ENCODE measurements at regions not wholly inside any gene's neighbourhood (a gene's known extent, or its start where the extent isn't known, plus 50 kb on each side); places are given as distances from the start of the nearest gene placed in this dataset.

GRCh38 chr1:213790565-213790964 is 197.2 kb upstream of the PROX1 start:
- Histone ChIP-seq H2AFZ (ENCODE audit: control insufficient read depth, low read length) (no peak overlapping the region), H3K9ac (ENCODE audit: control insufficient read depth, extremely low read depth, insufficient read depth, low read length) (no peak overlapping the region), H3K4me2 (ENCODE audit: control insufficient read depth, extremely low read depth, insufficient read depth, low read depth, low read length) (no peak overlapping the region), H3K9me1 (ENCODE audit: control insufficient read depth, extremely low read depth, insufficient read depth, low read length) (no peaks in the 10 kb centered on the region), H3K4me3 (ENCODE audit: control insufficient read depth in 2 of 3, extremely low read depth in 1 of 3, insufficient read depth in 2 of 3, low read depth in 1 of 3, low read length in 3 of 3) (no peak overlapping the region), H3K27ac (ENCODE audit: control insufficient read depth, insufficient read depth, low read length) (no peak overlapping the region), H3K4me1 (ENCODE audit: control insufficient read depth, extremely low read depth, insufficient read depth, low read length) (no peaks in the 10 kb centered on the region), H3K36me3 (ENCODE audit: control insufficient read depth in 2 of 2, extremely low read depth in 1 of 2, insufficient read depth in 2 of 2, low read length in 2 of 2) (no peaks in the 10 kb centered on the region), H3K27me3 (ENCODE audit: control insufficient read depth, extremely low read depth, insufficient read depth, low read length) (no peaks in the 10 kb centered on the region), H4K20me1 (ENCODE audit: control insufficient read depth, extremely low read depth, insufficient read depth, low read length) (no peaks in the 10 kb centered on the region), H3K79me2 (ENCODE audit: control insufficient read depth, insufficient read depth, low read length) (no peaks in the 10 kb centered on the region), H3K9me3 (ENCODE audit: control insufficient read depth, low read depth, low read length) (no peaks in the 10 kb centered on the region)
- no peak for TF ChIP-seq CTCF (optimal IDR thresholded peaks at IDR 0.05 in 1 of 3, IDR thresholded peaks at IDR 0.05 in 1 of 3, conservative IDR thresholded peaks at IDR 0.05 in 1 of 3; ENCODE audit: extremely low read depth in 1 of 3, insufficient read depth in 2 of 3, low read length in 3 of 3)
- no peak for TF ChIP-seq EZH2 (IDR thresholded peaks at IDR 0.05; ENCODE audit: low read length)
- DNase-seq (ENCODE audit: low read depth, low spot score) (no peak), FAIRE-seq (no peak)
- dilution Hi-C loops (cut with MboI; ENCODE audit: extremely low pct_ligation_motif_present, low sequenced_read_pairs) = no loop called here

- no peak overlapping the region for H3K9ac ChIP-seq (ENCODE audit: control insufficient read depth, extremely low read depth, insufficient read depth, low read length)
- no peak overlapping the region for H3K4me3 ChIP-seq (ENCODE audit: control insufficient read depth in 2 of 3, extremely low read depth in 1 of 3, insufficient read depth in 2 of 3, low read depth in 1 of 3, low read length in 3 of 3)
- no peak overlapping the region for H3K27ac ChIP-seq (ENCODE audit: control insufficient read depth, insufficient read depth, low read length)
- dilution Hi-C loops (cut with MboI; ENCODE audit: extremely low pct_ligation_motif_present, low sequenced_read_pairs) = no loop called here
- no peak overlapping the region for H3K4me2 ChIP-seq (ENCODE audit: control insufficient read depth, extremely low read depth, insufficient read depth, low read depth, low read length)
- H4K20me1 ChIP-seq (ENCODE audit: control insufficient read depth, extremely low read depth, insufficient read depth, low read length) = no peaks in the 10 kb centered on the region
- no peak for FAIRE-seq
- TF ChIP-seq EZH2 (IDR thresholded peaks at IDR 0.05; ENCODE audit: low read length) = no peak
- TF ChIP-seq CTCF (optimal IDR thresholded peaks at IDR 0.05 in 1 of 3, IDR thresholded peaks at IDR 0.05 in 1 of 3, conservative IDR thresholded peaks at IDR 0.05 in 1 of 3; ENCODE audit: extremely low read depth in 1 of 3, insufficient read depth in 2 of 3, low read length in 3 of 3) = no peak
- DNase-seq (ENCODE audit: low read depth, low spot score) = no peak
- no peaks in the 10 kb centered on the region for H3K36me3 ChIP-seq (ENCODE audit: control insufficient read depth in 2 of 2, extremely low read depth in 1 of 2, insufficient read depth in 2 of 2, low read length in 2 of 2)
- H3K27me3 ChIP-seq (ENCODE audit: control insufficient read depth, extremely low read depth, insufficient read depth, low read length) = no peaks in the 10 kb centered on the region
- H2AFZ ChIP-seq (ENCODE audit: control insufficient read depth, low read length) = no peak overlapping the region
- no peaks in the 10 kb centered on the region for H3K4me1 ChIP-seq (ENCODE audit: control insufficient read depth, extremely low read depth, insufficient read depth, low read length)
- no peaks in the 10 kb centered on the region for H3K9me3 ChIP-seq (ENCODE audit: control insufficient read depth, low read depth, low read length)
- no peaks in the 10 kb centered on the region for H3K9me1 ChIP-seq (ENCODE audit: control insufficient read depth, extremely low read depth, insufficient read depth, low read length)
- no peaks in the 10 kb centered on the region for H3K79me2 ChIP-seq (ENCODE audit: control insufficient read depth, insufficient read depth, low read length)
Observed at GRCh38 chr1:213793482-213794067, 194.2 kb upstream of the PROX1 start.
